IMR-90 (cell line): ENCODE measurements at regions not wholly inside any gene's neighbourhood (a gene's known extent, or its start where the extent isn't known, plus 50 kb on each side); places are given as distances from the start of the nearest gene placed in this dataset.

Experiments used
- ATAC-seq: fragments of 200-7000 bp; cut with Tn5 transposase; 2 replicates; pipeline ENCODE4 v1.9.1; 2020; ENCODE audit warnings: low read depth, mild to moderate bottlenecking, moderate library complexity
- BruUV-seq: library from RNA; stranded (reverse); fragments of 400-500 nt; replicated peaks from 2 replicates; lab custom pipeline; 2021; lab: Mats Ljungman, UMichigan
- CTCF ChIA-PET: fragments of 300-600 bp; formaldehyde crosslinking; extraction: SDS; loops from one replicate; lab custom pipeline; 2021; ENCODE audit warnings: antibody characterized with exemption; lab: Yijun Ruan, JAX
- POLR2A ChIA-PET: fragments of 300-600 bp; sonication (Branson Sonifier 250); formaldehyde crosslinking; loops from one replicate; lab custom pipeline; 2022; ENCODE audit warnings: antibody characterized with exemption; ENCODE audit not compliant: unreplicated experiment; lab: Charles Lee
- DNase-seq: peaks from one replicate; pipeline ENCODE4 v3.0.0; 2013
- H2AFZ ChIP-seq: replicated peaks from 2 replicates; pipeline ENCODE3; 2013; ENCODE audit warnings: low read length, mild to moderate bottlenecking; ENCODE audit not compliant: poor library complexity
- H2AK5ac ChIP-seq: 2 replicates; pipeline ENCODE4 v1.6.1; 2013; ENCODE audit warnings: low read depth, low read length, inconsistent platforms
- H2AK9ac ChIP-seq: replicated peaks from 2 replicates; pipeline ENCODE3; 2013; ENCODE audit warnings: mild to moderate bottlenecking, low read depth, low read length, moderate library complexity; ENCODE audit not compliant: poor library complexity
- H2BK120ac ChIP-seq: 2 replicates; pipeline ENCODE4 v1.6.1; 2013; ENCODE audit warnings: low read depth, low read length, inconsistent platforms
- H2BK15ac ChIP-seq: 3 replicates; pipeline ENCODE4 v1.6.1; 2013; ENCODE audit warnings: low read depth, low read length, inconsistent platforms
- H2BK20ac ChIP-seq: 2 replicates; pipeline ENCODE4 v1.6.1; 2013; ENCODE audit warnings: low read depth, mild to moderate bottlenecking, inconsistent platforms, low read length, moderate library complexity
- H2BK5ac ChIP-seq: 2 replicates; pipeline ENCODE4 v1.6.1; 2013; ENCODE audit warnings: mild to moderate bottlenecking, low read depth, low read length, inconsistent platforms; ENCODE audit not compliant: poor library complexity, severe bottlenecking
- H3K14ac ChIP-seq: replicated peaks from 2 replicates; pipeline ENCODE4 v1.6.1; 2013; ENCODE audit warnings: low read depth, low read length, inconsistent platforms
- H3K18ac ChIP-seq: 2 replicates; pipeline ENCODE4 v1.6.1; 2013; ENCODE audit warnings: low read depth, low read length, control low read depth
- H3K23ac ChIP-seq: 2 replicates; pipeline ENCODE4 v1.6.1; 2013; ENCODE audit warnings: low read depth, low read length, inconsistent platforms
- H3K27ac ChIP-seq: 2 replicates; pipeline ENCODE4 v1.5.1; 2013; ENCODE audit warnings: mild to moderate bottlenecking, control low read depth, low read length; ENCODE audit not compliant: insufficient read depth
- H3K27me3 ChIP-seq: 2 replicates; pipeline ENCODE4 v1.6.1; 2013; ENCODE audit warnings: low read length; ENCODE audit not compliant: control insufficient read depth, insufficient read depth
- H3K36me3 ChIP-seq: 2 replicates; pipeline ENCODE4 v1.6.1; 2013; ENCODE audit warnings: low read length, mixed read lengths; ENCODE audit not compliant: control insufficient read depth, insufficient read depth
- H3K4ac ChIP-seq: 2 replicates; pipeline ENCODE4 v1.6.1; 2013; ENCODE audit warnings: low read depth, low read length, inconsistent platforms
- H3K4me1 ChIP-seq: 2 replicates; pipeline ENCODE4 v1.6.1; 2013; ENCODE audit warnings: low read length, mixed read lengths; ENCODE audit not compliant: control insufficient read depth, insufficient read depth
- H3K4me2 ChIP-seq: 2 replicates; pipeline ENCODE4 v1.6.1; 2013; ENCODE audit warnings: low read depth, mild to moderate bottlenecking, control low read depth, low read length, moderate library complexity
- H3K4me3 ChIP-seq: 2 replicates; pipeline ENCODE4 v1.5.1; 2013; ENCODE audit warnings: low read depth, mild to moderate bottlenecking, control low read depth, low read length, moderate library complexity; ENCODE audit not compliant: insufficient read depth
- H3K56ac ChIP-seq: 2 replicates; pipeline ENCODE4 v1.6.1; 2013; ENCODE audit warnings: low read length, inconsistent platforms; ENCODE audit not compliant: insufficient read depth; ENCODE audit errors: extremely low read depth
- H3K79me1 ChIP-seq, 2 experiments: 2 replicates each; pipeline ENCODE4 v1.6.1; 2013; ENCODE audit warnings: low read length in 2 of 2, inconsistent platforms in 1 of 2, low read depth in 1 of 2
- H3K9ac ChIP-seq: 2 replicates; pipeline ENCODE4 v1.6.1; 2013; ENCODE audit warnings: low read depth, low read length, control low read depth
- H3K9me1 ChIP-seq: 2 replicates; pipeline ENCODE4 v1.6.1; 2013; ENCODE audit warnings: low read length, inconsistent platforms; ENCODE audit not compliant: insufficient read depth
- H3K9me3 ChIP-seq: 2 replicates; pipeline ENCODE4 v1.6.1; 2013; ENCODE audit warnings: low read length; ENCODE audit not compliant: control insufficient read depth, insufficient read depth
- H4K20me1 ChIP-seq: 2 replicates; pipeline ENCODE4 v1.6.1; 2013; ENCODE audit warnings: low read length, inconsistent platforms; ENCODE audit not compliant: insufficient read depth
- H4K5ac ChIP-seq: 2 replicates; pipeline ENCODE4 v1.6.1; 2013; ENCODE audit warnings: mild to moderate bottlenecking, low read depth, low read length, control low read depth
- H4K8ac ChIP-seq, 2 experiments: 2 replicates each; pipeline ENCODE4 v1.6.1; 2013; ENCODE audit warnings: low read depth in 2 of 2, low read length in 2 of 2, control low read depth in 1 of 2, inconsistent platforms in 1 of 2
- H4K91ac ChIP-seq: 2 replicates; pipeline ENCODE4 v1.6.1; 2013; ENCODE audit warnings: low read depth, low read length, inconsistent platforms; ENCODE audit not compliant: insufficient read depth
- MAFK ChIP-seq: IDR thresholded peaks from 2 replicates; pipeline ENCODE4 v1.6.1; 2012; ENCODE audit warnings: low read depth, low read length, improper control_type of control experiment
- SMC3 ChIP-seq: fragments of 150-350 bp; IDR thresholded peaks from 2 replicates; pipeline ENCODE4 v1.6.1; 2016; ENCODE audit warnings: low read depth, mild to moderate bottlenecking, antibody characterized with exemption, low read length, moderate library complexity
- dilution Hi-C: fragments of 300-500 bp; cut with HindIII; formaldehyde crosslinking; loops from one replicate; pipeline ENCODE4 v1.14.3; 2018; ENCODE audit warnings: low sequenced_read_pairs; ENCODE audit not compliant: unreplicated experiment
- in situ Hi-C: fragments of 300-500 bp; cut with MboI; formaldehyde crosslinking; loops from 3 replicates; pipeline ENCODE4 v1.14.3; 2019; ENCODE audit warnings: low sequenced_read_pairs, inconsistent platforms, mixed read lengths
- intact Hi-C: fragments of 100-400 bp; cut with micrococcal nuclease; formaldehyde crosslinking; loops from 2 replicates; pipeline ENCODE4 v1.10.0; 2022

- H3K9me1 ChIP-seq, result no peaks in the 10 kb centered on the region
Measured at GRCh38 chr18:39911716-39912115, 2043.3 kb upstream of the PIK3C3 start.

More at GRCh38 chr18:39911716-39912115, 2043.3 kb upstream of the PIK3C3 start:
- no TSS peak for BruUV-seq
- no peak overlapping the region for H3K9ac ChIP-seq
- H3K18ac ChIP-seq, result no peak overlapping the region
- no peak overlapping the region for H2BK20ac ChIP-seq
- no peak for TF ChIP-seq SMC3
- TF ChIP-seq MAFK, result no peak
- dilution Hi-C loops, result no loop called here
- in situ Hi-C loops, result no loop called here
- POLR2A ChIA-PET, result no interaction called here
- H3K79me1 ChIP-seq, result no peaks in the 10 kb centered on the region
- H2AK9ac ChIP-seq, result no peak overlapping the region
- no peak for ATAC-seq
- CTCF ChIA-PET, result interaction anchor here (0.6 kb wide), 1 partner anchor 76 kb away, joined by 3 read pairs; no protein-coding TSS in a partner anchor
- H4K91ac ChIP-seq, result no peak overlapping the region
- H3K4me3 ChIP-seq, result no peak overlapping the region
- H2BK15ac ChIP-seq, result no peak overlapping the region
- no peaks in the 10 kb centered on the region for H3K36me3 ChIP-seq
- H2AFZ ChIP-seq, result no peak overlapping the region
- H3K56ac ChIP-seq, result no peak overlapping the region
- intact Hi-C loops, result no loop called here
- no peak overlapping the region for H3K14ac ChIP-seq
- H4K8ac ChIP-seq, result no peak overlapping the region
- H4K5ac ChIP-seq, result no peak overlapping the region
- no peaks in the 10 kb centered on the region for H3K27me3 ChIP-seq
- no peak overlapping the region for H2BK5ac ChIP-seq
- no peak overlapping the region for H3K27ac ChIP-seq
- H2BK120ac ChIP-seq, result no peak overlapping the region
- H3K4ac ChIP-seq, result no peak overlapping the region
- H3K4me2 ChIP-seq, result no peak overlapping the region
- no peaks in the 10 kb centered on the region for H3K4me1 ChIP-seq
- H3K23ac ChIP-seq, result no peak overlapping the region
- no peak for DNase-seq
- H3K9me3 ChIP-seq, result no peaks in the 10 kb centered on the region
- H2AK5ac ChIP-seq, result no peak overlapping the region
- H4K20me1 ChIP-seq, result no peaks in the 10 kb centered on the region
